ENCODE measurements at regions not wholly inside any gene's neighbourhood (a gene's known extent, or its start where the extent isn't known, plus 50 kb on each side); places are given as distances from the start of the nearest gene placed in this dataset.

DNA sequence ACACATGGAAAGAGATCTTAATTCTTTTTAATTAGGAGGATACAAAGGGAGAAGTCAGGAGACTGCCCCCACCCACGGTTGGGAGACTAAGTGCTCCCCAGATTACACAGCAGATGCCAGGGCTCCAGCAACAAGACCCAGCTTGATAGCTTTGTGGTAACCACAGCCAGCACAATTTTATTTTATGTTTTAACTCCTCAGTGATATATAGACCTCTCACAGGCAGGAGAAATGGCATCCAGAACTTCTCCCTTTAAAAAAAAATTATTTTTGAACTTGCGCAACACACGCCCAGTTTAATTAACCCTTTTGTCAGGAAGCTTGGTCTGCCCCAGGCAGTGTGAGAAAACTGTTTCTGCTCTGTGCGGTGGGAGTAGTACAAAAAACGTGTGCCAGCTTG is 62.6 kb upstream of the ACOT11 start:
- TF ChIP-seq, protein P1, sequence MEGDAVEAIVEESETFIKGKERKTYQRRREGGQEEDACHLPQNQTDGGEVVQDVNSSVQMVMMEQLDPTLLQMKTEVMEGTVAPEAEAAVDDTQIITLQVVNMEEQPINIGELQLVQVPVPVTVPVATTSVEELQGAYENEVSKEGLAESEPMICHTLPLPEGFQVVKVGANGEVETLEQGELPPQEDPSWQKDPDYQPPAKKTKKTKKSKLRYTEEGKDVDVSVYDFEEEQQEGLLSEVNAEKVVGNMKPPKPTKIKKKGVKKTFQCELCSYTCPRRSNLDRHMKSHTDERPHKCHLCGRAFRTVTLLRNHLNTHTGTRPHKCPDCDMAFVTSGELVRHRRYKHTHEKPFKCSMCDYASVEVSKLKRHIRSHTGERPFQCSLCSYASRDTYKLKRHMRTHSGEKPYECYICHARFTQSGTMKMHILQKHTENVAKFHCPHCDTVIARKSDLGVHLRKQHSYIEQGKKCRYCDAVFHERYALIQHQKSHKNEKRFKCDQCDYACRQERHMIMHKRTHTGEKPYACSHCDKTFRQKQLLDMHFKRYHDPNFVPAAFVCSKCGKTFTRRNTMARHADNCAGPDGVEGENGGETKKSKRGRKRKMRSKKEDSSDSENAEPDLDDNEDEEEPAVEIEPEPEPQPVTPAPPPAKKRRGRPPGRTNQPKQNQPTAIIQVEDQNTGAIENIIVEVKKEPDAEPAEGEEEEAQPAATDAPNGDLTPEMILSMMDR (IDR thresholded peaks at IDR 0.05): no peak
- ATAC-seq (ENCODE audit: low read depth) (no peak), DNase-seq (no peak)
- intact Hi-C loops (cut with micrococcal nuclease): no loop called here
- Mint-ChIP-seq H3K27me3 (no peaks in the 10 kb centered on the region), H3K4me1 (peaks cover 39% of the 10 kb centered on the region), H3K36me3 (ENCODE audit: low read depth) (no peaks in the 10 kb centered on the region), H3K9me3 (no peaks in the 10 kb centered on the region), H3K27ac (no peak overlapping the region), H3K4me3 (no peak overlapping the region)
- ChIA-PET POLR2A (interaction anchor here (5.2 kb wide), 1 partner anchor 79 kb away, joined by 108 read pairs; the partner anchor contains the start of gene SSBP3), CTCF (no interaction called here)

DNA sequence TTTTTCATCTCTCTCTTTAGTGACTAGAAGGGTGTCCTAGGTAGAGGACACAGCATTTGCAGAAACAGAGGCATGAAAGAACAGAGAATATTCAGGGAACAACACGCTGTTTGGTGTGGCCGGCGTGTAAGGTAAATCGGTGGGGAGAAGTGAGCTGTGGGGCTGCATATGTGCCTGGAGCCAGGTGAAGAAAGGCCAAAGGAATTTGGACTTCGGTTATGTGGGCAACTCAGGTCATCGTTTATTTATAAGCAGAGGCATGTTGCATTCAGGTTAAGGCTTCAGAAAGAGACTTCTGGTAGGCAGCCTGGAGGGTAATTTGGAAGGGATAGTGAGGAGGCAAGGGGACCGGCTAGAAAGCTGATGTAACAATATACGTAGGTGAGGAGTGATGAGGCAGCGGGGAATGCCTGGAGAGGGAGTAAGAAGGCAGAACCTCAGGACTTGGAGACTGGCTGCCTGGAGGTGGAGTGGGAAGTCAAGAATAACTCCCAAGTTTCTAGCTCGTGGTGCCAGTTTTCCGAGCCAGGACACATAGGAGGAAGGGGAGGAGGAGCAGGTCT is 64.1 kb upstream of the ACOT11 start:
- no peak for DNase-seq
- Mint-ChIP-seq H3K27ac (no peak overlapping the region), H3K9me3 (no peaks in the 10 kb centered on the region), H3K4me3 (no peak overlapping the region), H3K27me3 (no peaks in the 10 kb centered on the region), H3K36me3 (ENCODE audit: low read depth) (no peaks in the 10 kb centered on the region), H3K4me1 (peaks cover 46% of the 10 kb centered on the region)
- CTCF ChIA-PET: no interaction called here
- intact Hi-C loops (cut with micrococcal nuclease): no loop called here
- POLR2A ChIA-PET: interaction anchor here (0.7 kb wide), 1 partner anchor 76 kb away, joined by 3 read pairs; no protein-coding TSS in a partner anchor
- no peak for ATAC-seq (ENCODE audit: low read depth)
- TF ChIP-seq, protein P1 (IDR thresholded peaks at IDR 0.05): no peak

DNA sequence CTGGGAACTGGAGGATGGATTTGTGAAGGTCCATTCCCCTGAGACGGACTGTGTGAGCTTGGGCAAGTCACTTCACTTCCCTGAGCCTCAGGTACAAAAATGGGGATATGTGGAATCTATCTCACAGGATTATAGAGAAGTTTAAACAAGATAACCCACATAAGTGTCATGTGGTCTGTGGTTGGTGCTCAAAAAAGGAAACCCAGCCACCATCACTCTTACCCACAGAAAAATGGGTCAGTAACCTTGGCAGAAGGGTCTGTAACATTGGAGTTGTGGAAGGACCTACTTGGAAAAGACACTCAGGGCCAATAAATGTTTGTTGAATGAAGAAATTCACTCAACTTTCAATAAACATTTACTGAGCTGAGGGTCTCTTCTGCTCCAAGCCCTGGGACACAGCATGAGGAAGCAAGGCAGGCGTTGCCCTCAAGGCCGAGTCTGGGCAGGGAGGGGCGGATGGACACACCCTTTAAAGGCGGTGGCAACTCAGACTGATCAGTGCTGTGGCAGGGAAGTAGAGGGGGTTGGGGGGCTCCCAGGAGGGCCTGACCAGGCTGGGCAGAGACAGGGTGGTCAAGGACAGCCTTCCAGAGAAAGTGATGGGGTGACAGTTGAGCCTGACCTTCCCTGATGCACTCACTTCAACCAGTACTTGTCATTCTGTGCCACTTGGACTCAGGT is 66.7 kb upstream of the ACOT11 start:
- DNase-seq (no peak), ATAC-seq (ENCODE audit: low read depth) (no peak)
- H3K9me3 Mint-ChIP-seq: no peaks in the 10 kb centered on the region
- ChIA-PET POLR2A (no interaction called here), CTCF (interaction anchor here (1.9 kb wide), 1 partner anchor 8 kb away, joined by 10 read pairs; no protein-coding TSS in a partner anchor)
- intact Hi-C loops (cut with micrococcal nuclease): no loop called here
- H3K27me3 Mint-ChIP-seq: no peaks in the 10 kb centered on the region
- no peaks in the 10 kb centered on the region for H3K36me3 Mint-ChIP-seq (ENCODE audit: low read depth)
- TF ChIP-seq, protein P1 (IDR thresholded peaks at IDR 0.05): no peak
- H3K27ac Mint-ChIP-seq: peak overlapping the region; percentile 50
- peaks cover 44% of the 10 kb centered on the region for H3K4me1 Mint-ChIP-seq
- no peak overlapping the region for H3K4me3 Mint-ChIP-seq

DNA sequence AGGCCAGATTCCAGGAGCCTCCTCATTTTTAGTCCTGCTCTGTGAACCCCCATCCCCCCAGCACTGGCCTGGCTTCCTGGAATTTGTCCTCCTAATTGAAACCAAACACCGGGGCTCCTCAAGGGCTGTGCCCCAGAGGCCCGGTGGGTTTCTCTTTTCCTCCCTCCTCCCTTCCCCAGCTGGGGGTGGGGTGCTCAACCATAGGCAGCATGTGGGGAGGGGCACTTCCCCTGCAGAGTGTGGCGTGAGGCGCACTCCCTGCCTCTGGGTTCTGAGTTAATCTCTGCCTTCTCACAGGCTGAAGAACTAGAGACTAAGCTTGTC is 67.5 kb upstream of the ACOT11 start:
- intact Hi-C loops (cut with micrococcal nuclease): no loop called here
- CTCF ChIA-PET: interaction anchor here (1.9 kb wide), 1 partner anchor 9 kb away, joined by 10 read pairs; no protein-coding TSS in a partner anchor
- TF ChIP-seq, protein P1 (IDR thresholded peaks at IDR 0.05): no peak
- peak; percentile 59 for ATAC-seq (ENCODE audit: low read depth)
- POLR2A ChIA-PET: no interaction called here
- Mint-ChIP-seq H3K36me3 (ENCODE audit: low read depth) (no peaks in the 10 kb centered on the region), H3K9me3 (no peaks in the 10 kb centered on the region), H3K4me3 (peak overlapping the region; percentile 19), H3K4me1 (peaks cover 51% of the 10 kb centered on the region), H3K27ac (peak overlapping the region; percentile 46), H3K27me3 (no peaks in the 10 kb centered on the region)
- DNase-seq: no peak

DNA sequence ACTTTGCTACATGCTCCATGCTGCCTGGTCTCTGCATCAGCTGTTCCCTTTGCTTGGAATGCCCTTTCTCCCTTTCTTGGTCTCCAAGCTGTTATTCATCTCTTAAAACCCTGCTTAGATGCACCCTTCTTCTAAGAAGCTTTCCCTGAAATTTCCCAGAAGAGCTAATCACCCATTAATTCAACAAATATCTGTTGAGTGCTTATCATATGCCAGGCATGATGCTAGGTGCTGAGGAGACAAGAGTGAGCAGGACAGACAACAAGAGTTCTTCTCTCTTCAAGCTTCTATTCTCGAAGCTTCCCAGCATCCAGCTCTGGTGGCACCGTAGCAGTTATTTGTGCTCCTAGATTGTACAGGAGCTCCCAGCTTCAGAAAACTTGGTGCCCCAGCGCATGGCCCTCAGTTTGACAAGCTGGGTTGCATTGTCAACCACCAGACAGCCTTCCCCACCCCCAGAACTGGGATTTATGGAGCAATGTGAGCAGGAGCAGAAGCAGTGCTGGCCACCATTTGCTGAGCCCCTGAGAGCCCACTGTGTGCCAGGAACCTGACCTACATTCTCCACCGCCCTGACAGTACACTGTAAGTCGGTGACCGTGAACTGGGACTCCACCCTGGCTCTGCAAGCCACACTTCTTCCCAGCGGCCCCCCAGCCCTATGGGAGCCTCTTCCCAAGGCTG is 68.0 kb upstream of the ACOT11 start:
- Mint-ChIP-seq H3K27me3 (no peaks in the 10 kb centered on the region), H3K27ac (peak overlapping the region; percentile 46), H3K4me3 (no peak overlapping the region), H3K9me3 (no peaks in the 10 kb centered on the region), H3K36me3 (ENCODE audit: low read depth) (no peaks in the 10 kb centered on the region), H3K4me1 (peaks cover 56% of the 10 kb centered on the region)
- ChIA-PET CTCF (interaction anchor here (1.9 kb wide), 1 partner anchor 9 kb away, joined by 10 read pairs; no protein-coding TSS in a partner anchor), POLR2A (interaction anchor here (1.1 kb wide), 1 partner anchor 73 kb away, joined by 3 read pairs; no protein-coding TSS in a partner anchor)
- intact Hi-C loops (cut with micrococcal nuclease): no loop called here
- ATAC-seq (ENCODE audit: low read depth) (no peak), DNase-seq (no peak)
- TF ChIP-seq, protein P1 (IDR thresholded peaks at IDR 0.05): no peak
